Glutamatergic neuron (in vitro differentiated cells): ENCODE measurements at regions not wholly inside any gene's neighbourhood (a gene's known extent, or its start where the extent isn't known, plus 50 kb on each side); places are given as distances from the start of the nearest gene placed in this dataset.

Source experiments
- DNase-seq: peaks from one replicate; pipeline ENCODE4 v3.0.0; 2022
- H3K27ac Mint-ChIP-seq: one replicate; pipeline ENCODE4 v1.8.0; 2020; ENCODE audit warnings: mild to moderate bottlenecking, mixed read lengths, inconsistent platforms; ENCODE audit not compliant: unreplicated experiment
- H3K27me3 Mint-ChIP-seq: one replicate; pipeline ENCODE4 v1.8.0; 2020; ENCODE audit warnings: mild to moderate bottlenecking, moderate library complexity, mixed read lengths, inconsistent platforms; ENCODE audit not compliant: unreplicated experiment
- H3K36me3 Mint-ChIP-seq: one replicate; pipeline ENCODE4 v1.8.0; 2020; ENCODE audit warnings: mild to moderate bottlenecking, mixed read lengths, inconsistent platforms; ENCODE audit not compliant: unreplicated experiment
- H3K4me1 Mint-ChIP-seq: one replicate; pipeline ENCODE4 v1.8.0; 2020; ENCODE audit warnings: mild to moderate bottlenecking, low read depth, mixed read lengths, inconsistent platforms; ENCODE audit not compliant: unreplicated experiment
- H3K4me3 Mint-ChIP-seq: one replicate; pipeline ENCODE4 v1.8.0; 2020; ENCODE audit warnings: mild to moderate bottlenecking, mixed read lengths, inconsistent platforms; ENCODE audit not compliant: unreplicated experiment
- H3K9me3 Mint-ChIP-seq: one replicate; pipeline ENCODE4 v1.8.0; 2020; ENCODE audit warnings: mild to moderate bottlenecking, moderate library complexity, mixed read lengths, inconsistent platforms; ENCODE audit not compliant: unreplicated experiment
- TF ChIP-seq, protein P1 (sequence below): fragments of 200-600 bp; sonication (generic); IDR thresholded peaks from one replicate; pipeline ENCODE4 v1.5.0; 2021; ENCODE audit not compliant: partially characterized antibody, unreplicated experiment

DNA sequence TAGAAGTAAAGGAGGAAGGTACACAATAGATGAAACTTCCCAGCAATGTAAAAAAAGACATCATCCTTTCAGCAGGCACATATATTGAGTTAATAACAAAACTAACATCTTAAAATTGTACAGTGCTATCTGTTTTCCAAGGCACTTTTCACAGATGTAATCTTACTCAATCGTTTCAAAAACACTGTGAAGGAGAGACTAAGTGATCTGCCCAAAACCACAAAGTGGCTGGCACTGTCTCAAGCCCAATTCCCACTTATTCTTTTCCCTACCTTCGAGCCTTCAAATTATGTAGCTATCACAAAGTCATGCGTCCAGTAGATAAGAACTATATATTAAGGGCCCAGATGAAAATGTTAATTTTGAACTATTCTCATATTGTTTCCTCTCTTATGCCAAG is 193.6 kb upstream of the RASSF8 start:
- TF ChIP-seq, protein P1, sequence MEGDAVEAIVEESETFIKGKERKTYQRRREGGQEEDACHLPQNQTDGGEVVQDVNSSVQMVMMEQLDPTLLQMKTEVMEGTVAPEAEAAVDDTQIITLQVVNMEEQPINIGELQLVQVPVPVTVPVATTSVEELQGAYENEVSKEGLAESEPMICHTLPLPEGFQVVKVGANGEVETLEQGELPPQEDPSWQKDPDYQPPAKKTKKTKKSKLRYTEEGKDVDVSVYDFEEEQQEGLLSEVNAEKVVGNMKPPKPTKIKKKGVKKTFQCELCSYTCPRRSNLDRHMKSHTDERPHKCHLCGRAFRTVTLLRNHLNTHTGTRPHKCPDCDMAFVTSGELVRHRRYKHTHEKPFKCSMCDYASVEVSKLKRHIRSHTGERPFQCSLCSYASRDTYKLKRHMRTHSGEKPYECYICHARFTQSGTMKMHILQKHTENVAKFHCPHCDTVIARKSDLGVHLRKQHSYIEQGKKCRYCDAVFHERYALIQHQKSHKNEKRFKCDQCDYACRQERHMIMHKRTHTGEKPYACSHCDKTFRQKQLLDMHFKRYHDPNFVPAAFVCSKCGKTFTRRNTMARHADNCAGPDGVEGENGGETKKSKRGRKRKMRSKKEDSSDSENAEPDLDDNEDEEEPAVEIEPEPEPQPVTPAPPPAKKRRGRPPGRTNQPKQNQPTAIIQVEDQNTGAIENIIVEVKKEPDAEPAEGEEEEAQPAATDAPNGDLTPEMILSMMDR, result no peak
- peaks cover 3% of the 10 kb centered on the region for H3K9me3 Mint-ChIP-seq
- H3K4me1 Mint-ChIP-seq, result no peaks in the 10 kb centered on the region
- no peaks in the 10 kb centered on the region for H3K36me3 Mint-ChIP-seq
- no peak overlapping the region for H3K4me3 Mint-ChIP-seq
- no peak overlapping the region for H3K27ac Mint-ChIP-seq
- no peak for DNase-seq
- peaks cover 2% of the 10 kb centered on the region for H3K27me3 Mint-ChIP-seq

DNA sequence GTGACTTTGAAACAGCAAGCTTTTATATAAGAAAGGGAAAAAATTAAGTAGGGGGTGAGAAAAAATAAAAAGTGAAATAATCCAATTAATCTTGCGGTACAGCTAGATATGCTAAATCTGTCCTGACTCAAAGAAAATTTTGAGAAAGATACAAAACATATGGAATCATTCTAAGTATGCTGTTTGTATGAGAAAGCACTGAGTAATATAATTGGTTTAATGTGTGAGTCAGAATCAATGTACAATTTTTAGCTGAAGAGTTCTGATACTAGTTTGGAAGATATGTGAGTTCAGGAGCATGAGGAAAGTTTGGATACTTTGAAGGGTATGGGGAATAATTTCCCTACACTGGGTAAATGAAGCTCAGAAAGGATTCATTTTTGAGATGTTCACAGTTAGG is 190.9 kb upstream of the RASSF8 start:
- TF ChIP-seq, protein P1, result no peak
- DNase-seq, result no peak
- peaks cover 3% of the 10 kb centered on the region for H3K9me3 Mint-ChIP-seq
- no peaks in the 10 kb centered on the region for H3K4me1 Mint-ChIP-seq
- no peak overlapping the region for H3K27ac Mint-ChIP-seq
- peaks cover 4% of the 10 kb centered on the region for H3K27me3 Mint-ChIP-seq
- no peaks in the 10 kb centered on the region for H3K36me3 Mint-ChIP-seq
- no peak overlapping the region for H3K4me3 Mint-ChIP-seq

DNA sequence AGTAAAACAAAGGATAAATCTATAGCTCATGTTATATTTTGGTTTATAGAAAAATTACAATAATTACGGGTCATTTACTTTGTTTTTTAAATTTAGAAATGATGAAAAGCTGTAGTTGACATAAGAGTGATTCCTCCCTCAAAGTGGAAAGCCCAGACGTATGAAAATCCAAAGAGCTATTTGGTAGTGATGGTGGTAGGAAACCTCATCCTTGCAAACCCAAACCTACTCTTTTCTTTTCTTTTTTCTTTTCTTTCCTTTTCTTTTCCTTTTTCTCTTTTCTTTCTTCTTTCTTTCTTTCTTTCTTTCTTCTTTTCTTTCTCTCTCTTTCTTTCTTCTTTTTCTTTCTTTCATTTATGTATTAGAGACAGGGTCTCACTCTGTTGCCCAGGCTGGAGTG is 190.3 kb upstream of the RASSF8 start:
- TF ChIP-seq, protein P1, result no peak
- H3K9me3 Mint-ChIP-seq, result peaks cover 3% of the 10 kb centered on the region
- H3K4me3 Mint-ChIP-seq, result no peak overlapping the region
- no peaks in the 10 kb centered on the region for H3K36me3 Mint-ChIP-seq
- no peaks in the 10 kb centered on the region for H3K4me1 Mint-ChIP-seq
- no peak overlapping the region for H3K27ac Mint-ChIP-seq
- peaks cover 4% of the 10 kb centered on the region for H3K27me3 Mint-ChIP-seq
- no peak for DNase-seq

DNA sequence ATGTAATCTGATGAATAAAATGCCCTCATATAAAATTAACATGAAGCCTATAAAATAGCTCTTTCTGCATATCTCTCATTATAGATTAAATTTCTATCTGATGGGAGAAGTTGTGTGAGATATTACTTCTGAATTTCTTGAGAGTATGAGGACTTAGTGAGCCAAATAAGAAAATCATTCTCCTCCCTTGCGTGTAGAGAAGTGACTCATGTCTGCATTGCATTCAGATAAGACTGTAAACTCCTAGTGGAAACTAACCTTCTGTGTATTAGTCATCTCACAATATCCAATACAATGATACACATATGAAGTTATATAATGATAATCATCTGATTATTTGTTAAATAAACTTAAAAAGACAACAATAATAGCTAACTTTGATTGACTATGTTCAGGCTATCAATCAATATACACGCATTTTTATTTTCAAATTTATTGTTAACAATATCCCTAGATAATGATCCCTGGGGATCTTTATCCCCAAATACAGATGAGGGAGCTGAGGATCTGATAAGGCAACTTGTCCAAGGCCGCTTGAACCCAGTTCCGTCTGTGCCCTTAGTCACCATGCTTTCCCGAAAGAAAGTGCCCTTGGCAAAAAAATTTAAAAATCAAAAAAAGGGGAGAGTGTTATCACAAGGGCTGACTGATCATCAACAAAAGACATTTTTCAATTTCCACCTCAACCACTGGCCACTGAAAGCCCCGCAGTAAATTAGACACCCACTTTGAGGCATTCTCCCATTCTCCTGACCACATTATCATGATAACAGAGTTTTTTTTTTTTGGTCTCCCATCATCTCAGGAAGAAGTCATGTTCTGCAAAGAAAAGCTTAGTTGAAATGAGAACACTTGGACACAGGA is 189.2 kb upstream of the RASSF8 start:
- peaks cover 3% of the 10 kb centered on the region for H3K9me3 Mint-ChIP-seq
- TF ChIP-seq, protein P1, result no peak
- H3K4me3 Mint-ChIP-seq, result no peak overlapping the region
- H3K36me3 Mint-ChIP-seq, result no peaks in the 10 kb centered on the region
- H3K4me1 Mint-ChIP-seq, result no peaks in the 10 kb centered on the region
- H3K27me3 Mint-ChIP-seq, result peaks cover 2% of the 10 kb centered on the region
- H3K27ac Mint-ChIP-seq, result no peak overlapping the region
- no peak for DNase-seq

DNA sequence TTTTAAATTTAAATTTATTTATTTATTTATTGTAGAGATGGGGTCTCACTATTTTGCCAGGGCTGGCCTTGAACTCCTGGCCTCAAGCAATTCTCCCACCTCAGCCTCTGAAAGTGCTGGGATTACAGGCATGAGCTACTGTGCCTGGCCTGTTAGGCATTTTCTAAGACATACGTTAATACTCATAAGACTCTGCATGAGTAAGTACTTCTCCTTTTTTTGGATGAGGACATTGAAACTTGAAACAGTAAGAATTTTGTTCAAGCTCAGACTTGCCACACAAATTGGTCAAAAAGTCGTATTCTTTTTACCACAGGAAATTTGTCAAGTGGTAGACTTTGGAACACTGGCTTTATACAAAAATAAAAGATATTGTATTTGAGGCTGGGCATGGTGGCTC is 187.4 kb upstream of the RASSF8 start:
- H3K27me3 Mint-ChIP-seq, result peaks cover 2% of the 10 kb centered on the region

More for the DNA sequence above, 187.4 kb upstream of the RASSF8 start:
- H3K9me3 Mint-ChIP-seq, result peaks cover 3% of the 10 kb centered on the region
- TF ChIP-seq, protein P1, result no peak
- H3K4me3 Mint-ChIP-seq, result no peak overlapping the region
- no peaks in the 10 kb centered on the region for H3K36me3 Mint-ChIP-seq
- DNase-seq, result no peak
- no peak overlapping the region for H3K27ac Mint-ChIP-seq
- peaks cover 1% of the 10 kb centered on the region for H3K4me1 Mint-ChIP-seq
